HG03097 (cell line): ENCODE measurements at regions not wholly inside any gene's neighbourhood (a gene's known extent, or its start where the extent isn't known, plus 50 kb on each side); places are given as distances from the start of the nearest gene placed in this dataset.

Experiments
- ATAC-seq: cut with Tn5 transposase; IDR thresholded peaks from one replicate; pipeline ENCODE4 v1.9.1; 2021; ENCODE audit not compliant: unreplicated experiment, low FRiP score

- no peak for ATAC-seq
Measured at GRCh38 chr2:67516362-67516761, 119.2 kb downstream of the ETAA1 start.

GRCh38 chr2:67516899-67517530 is 119.9 kb downstream of the ETAA1 start:
- ATAC-seq, result no peak

GRCh38 chr2:67522148-67522547 is 125.0 kb downstream of the ETAA1 start:
- ATAC-seq, result no peak

GRCh38 chr2:67524213-67524612 is 127.1 kb downstream of the ETAA1 start:
- no peak for ATAC-seq

GRCh38 chr2:67524777-67525176 is 127.6 kb downstream of the ETAA1 start:
- no peak for ATAC-seq

- no peak for ATAC-seq
Measured at GRCh38 chr2:67526283-67526682, 129.2 kb downstream of the ETAA1 start.

GRCh38 chr2:67528320-67528719 is 131.2 kb downstream of the ETAA1 start:
- ATAC-seq, result no peak

- ATAC-seq, result no peak
Measured at GRCh38 chr2:67532387-67532786, 135.3 kb downstream of the ETAA1 start.

GRCh38 chr2:67534745-67535144 is 137.6 kb downstream of the ETAA1 start:
- no peak for ATAC-seq

GRCh38 chr2:67540962-67541361 is 143.8 kb downstream of the ETAA1 start:
- no peak for ATAC-seq

GRCh38 chr2:67544286-67544685 is 147.2 kb downstream of the ETAA1 start:
- ATAC-seq, result no peak

- no peak for ATAC-seq
Measured at GRCh38 chr2:67548317-67549201, 151.4 kb downstream of the ETAA1 start.

- no peak for ATAC-seq
Measured at GRCh38 chr2:67559156-67559555, 162.0 kb downstream of the ETAA1 start.

- no peak for ATAC-seq
Measured at GRCh38 chr2:67560771-67561456, 163.8 kb downstream of the ETAA1 start.

- ATAC-seq, result no peak
Measured at GRCh38 chr2:67561457-67561965, 164.4 kb downstream of the ETAA1 start.

- no peak for ATAC-seq
Measured at GRCh38 chr2:67564076-67564475, 166.9 kb downstream of the ETAA1 start.

- no peak for ATAC-seq
Measured at GRCh38 chr2:67564626-67565025, 167.5 kb downstream of the ETAA1 start.

GRCh38 chr2:67565262-67565661 is 168.1 kb downstream of the ETAA1 start:
- no peak for ATAC-seq

GRCh38 chr2:67565761-67566160 is 168.6 kb downstream of the ETAA1 start:
- no peak for ATAC-seq

- ATAC-seq, result no peak
Measured at GRCh38 chr2:67566285-67566684, 169.2 kb downstream of the ETAA1 start.

GRCh38 chr2:67566958-67567635 is 170.0 kb downstream of the ETAA1 start:
- no peak for ATAC-seq
